Transverse colon (tissue), 3 donors: ENCODE measurements at regions not wholly inside any gene's neighbourhood (a gene's known extent, or its start where the extent isn't known, plus 50 kb on each side); places are given as distances from the start of the nearest gene placed in this dataset.

ENCODE experiments used
- CTCF ChIP-seq, 5 experiments: fragments of 200-600 bp in 3 of 5; fragments of 450-650 bp in 2 of 5; sonication (generic) in 3 of 5; IDR thresholded peaks; 1 replicate in 2 of 5; 2 replicates in 3 of 5; pipeline ENCODE4 v1.5.1; 2016 to 2017; ENCODE audit warnings: antibody characterized with exemption in 5 of 5, inconsistent platforms in 3 of 5, mild to moderate bottlenecking in 2 of 5, moderate library complexity in 1 of 5
- EP300 ChIP-seq: sonication (generic); formaldehyde crosslinking; IDR thresholded peaks from one replicate; pipeline ENCODE4 v1.6.1; 2017; ENCODE audit warnings: antibody characterized with exemption, low read depth
- POLR2A ChIP-seq: fragments of 450-650 bp; IDR thresholded peaks from one replicate; pipeline ENCODE4 v1.6.1; 2016; ENCODE audit warnings: antibody characterized with exemption, mild to moderate bottlenecking, moderate library complexity

GRCh38 chr13:111404746-111405145 lies 84.3 kb downstream of the TEX29 start:
- no peak for TF ChIP-seq CTCF (IDR thresholded peaks at IDR 0.05)
- TF ChIP-seq EP300 = no peak
- no peak for TF ChIP-seq POLR2A
